GM23248 (cell line): ENCODE measurements at regions not wholly inside any gene's neighbourhood (a gene's known extent, or its start where the extent isn't known, plus 50 kb on each side); places are given as distances from the start of the nearest gene placed in this dataset.

ENCODE experiments used
- EZH2 ChIP-seq: fragments of 200-600 bp; sonication (generic); IDR thresholded peaks from 2 replicates; pipeline ENCODE4 v1.6.1; 2018; ENCODE audit warnings: antibody characterized with exemption, mild to moderate bottlenecking; ENCODE audit not compliant: insufficient read depth, poor library complexity, severe bottlenecking
- EZH2phosphoT487 ChIP-seq: fragments of 200-600 bp; sonication (generic); IDR thresholded peaks from 2 replicates; pipeline ENCODE4 v1.6.1; 2018; ENCODE audit warnings: antibody characterized with exemption, moderate library complexity, mild to moderate bottlenecking, low read depth; ENCODE audit not compliant: insufficient read depth

- TF ChIP-seq EZH2phosphoT487 (no peak), EZH2 (no peak)
Observed at GRCh38 chr16:79662669-79663313, 62.3 kb upstream of the MAF start.
